CD4-positive, alpha-beta T cell treated with Interleukin-12 subunit alpha and Interleukin-12 subunit beta, for 1 hour (primary cell): ENCODE measurements at regions not wholly inside any gene's neighbourhood (a gene's known extent, or its start where the extent isn't known, plus 50 kb on each side); places are given as distances from the start of the nearest gene placed in this dataset.

Experiments
- DNase-seq: peaks from one replicate; pipeline ENCODE4 v3.0.0-alpha.2; 2020

GRCh38 chr5:168155585-168155984 is 135.9 kb upstream of the WWC1 start:
- DNase-seq = no peak

GRCh38 chr5:168156170-168156569 is 135.3 kb upstream of the WWC1 start:
- DNase-seq = no peak

- no peak for DNase-seq
Observed at GRCh38 chr5:168157141-168157540, 134.3 kb upstream of the WWC1 start.

- peak; percentile 12 for DNase-seq
Observed at GRCh38 chr5:168159425-168159824, 132.0 kb upstream of the WWC1 start.

- no peak for DNase-seq
Observed at GRCh38 chr5:168162464-168162863, 129.0 kb upstream of the WWC1 start.

GRCh38 chr5:168163966-168164365 is 127.5 kb upstream of the WWC1 start:
- no peak for DNase-seq

GRCh38 chr5:168165221-168165914 is 126.1 kb upstream of the WWC1 start:
- DNase-seq = no peak

GRCh38 chr5:168165977-168166376 is 125.5 kb upstream of the WWC1 start:
- no peak for DNase-seq

- DNase-seq = no peak
Observed at GRCh38 chr5:168167338-168167737, 124.1 kb upstream of the WWC1 start.

GRCh38 chr5:168168978-168169698 is 122.3 kb upstream of the WWC1 start:
- DNase-seq = no peak

GRCh38 chr5:168169791-168170190 is 121.7 kb upstream of the WWC1 start:
- DNase-seq = no peak

- DNase-seq = no peak
Observed at GRCh38 chr5:168171901-168172759, 119.3 kb upstream of the WWC1 start.

GRCh38 chr5:168172760-168173223 is 118.7 kb upstream of the WWC1 start:
- no peak for DNase-seq

GRCh38 chr5:168174376-168174775 is 117.1 kb upstream of the WWC1 start:
- no peak for DNase-seq

GRCh38 chr5:168176251-168176650 is 115.2 kb upstream of the WWC1 start:
- no peak for DNase-seq

GRCh38 chr5:168176941-168177340 is 114.5 kb upstream of the WWC1 start:
- no peak for DNase-seq

GRCh38 chr5:168177831-168178450 is 113.5 kb upstream of the WWC1 start:
- DNase-seq = no peak

- no peak for DNase-seq
Observed at GRCh38 chr5:168179192-168179593, 112.3 kb upstream of the WWC1 start.

- no peak for DNase-seq
Observed at GRCh38 chr5:168182269-168182668, 109.2 kb upstream of the WWC1 start.

- DNase-seq = no peak
Observed at GRCh38 chr5:168184103-168184502, 107.3 kb upstream of the WWC1 start.

GRCh38 chr5:168186289-168187074 is 105.0 kb upstream of the WWC1 start:
- DNase-seq = no peak

- DNase-seq = no peak
Observed at GRCh38 chr5:168187614-168188013, 103.8 kb upstream of the WWC1 start.
